ENCODE measurements at regions not wholly inside any gene's neighbourhood (a gene's known extent, or its start where the extent isn't known, plus 50 kb on each side); places are given as distances from the start of the nearest gene placed in this dataset.
A peak's percentile ranks its signal among the peaks of the same experiment; 100 is the strongest.

DNA sequence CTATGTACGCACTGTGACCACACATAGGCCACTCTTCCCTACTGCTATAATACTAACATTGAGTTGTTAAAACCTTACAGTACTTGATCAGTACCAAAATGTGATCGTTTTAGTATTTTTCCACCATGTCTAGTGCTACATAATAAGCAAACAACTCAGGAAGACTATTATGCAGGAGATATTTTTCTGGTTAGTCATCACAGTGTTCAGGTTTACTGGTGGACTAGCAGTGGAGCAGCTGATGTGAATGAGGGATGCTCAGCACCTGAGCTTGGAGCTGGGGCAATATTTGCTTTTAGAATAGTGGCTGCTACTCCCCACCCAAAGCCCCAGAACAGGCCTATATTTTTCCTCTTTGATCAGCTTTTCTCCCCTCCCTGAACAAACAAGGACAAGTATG lies 513.1 kb downstream of the KCNH5 start:
- POLR2A ChIA-PET (ENCODE audit: low non-redundant PET) = no interaction called here
- CTCF ChIA-PET = no interaction called here
- DNase-seq (ENCODE audit: low spot score) = no peak
- TF ChIP-seq, protein P1, sequence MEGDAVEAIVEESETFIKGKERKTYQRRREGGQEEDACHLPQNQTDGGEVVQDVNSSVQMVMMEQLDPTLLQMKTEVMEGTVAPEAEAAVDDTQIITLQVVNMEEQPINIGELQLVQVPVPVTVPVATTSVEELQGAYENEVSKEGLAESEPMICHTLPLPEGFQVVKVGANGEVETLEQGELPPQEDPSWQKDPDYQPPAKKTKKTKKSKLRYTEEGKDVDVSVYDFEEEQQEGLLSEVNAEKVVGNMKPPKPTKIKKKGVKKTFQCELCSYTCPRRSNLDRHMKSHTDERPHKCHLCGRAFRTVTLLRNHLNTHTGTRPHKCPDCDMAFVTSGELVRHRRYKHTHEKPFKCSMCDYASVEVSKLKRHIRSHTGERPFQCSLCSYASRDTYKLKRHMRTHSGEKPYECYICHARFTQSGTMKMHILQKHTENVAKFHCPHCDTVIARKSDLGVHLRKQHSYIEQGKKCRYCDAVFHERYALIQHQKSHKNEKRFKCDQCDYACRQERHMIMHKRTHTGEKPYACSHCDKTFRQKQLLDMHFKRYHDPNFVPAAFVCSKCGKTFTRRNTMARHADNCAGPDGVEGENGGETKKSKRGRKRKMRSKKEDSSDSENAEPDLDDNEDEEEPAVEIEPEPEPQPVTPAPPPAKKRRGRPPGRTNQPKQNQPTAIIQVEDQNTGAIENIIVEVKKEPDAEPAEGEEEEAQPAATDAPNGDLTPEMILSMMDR (conservative IDR thresholded peaks at IDR 0.05; ENCODE audit: low read depth) = no peak
- no peak overlapping the region for H3K27ac ChIP-seq

DNA sequence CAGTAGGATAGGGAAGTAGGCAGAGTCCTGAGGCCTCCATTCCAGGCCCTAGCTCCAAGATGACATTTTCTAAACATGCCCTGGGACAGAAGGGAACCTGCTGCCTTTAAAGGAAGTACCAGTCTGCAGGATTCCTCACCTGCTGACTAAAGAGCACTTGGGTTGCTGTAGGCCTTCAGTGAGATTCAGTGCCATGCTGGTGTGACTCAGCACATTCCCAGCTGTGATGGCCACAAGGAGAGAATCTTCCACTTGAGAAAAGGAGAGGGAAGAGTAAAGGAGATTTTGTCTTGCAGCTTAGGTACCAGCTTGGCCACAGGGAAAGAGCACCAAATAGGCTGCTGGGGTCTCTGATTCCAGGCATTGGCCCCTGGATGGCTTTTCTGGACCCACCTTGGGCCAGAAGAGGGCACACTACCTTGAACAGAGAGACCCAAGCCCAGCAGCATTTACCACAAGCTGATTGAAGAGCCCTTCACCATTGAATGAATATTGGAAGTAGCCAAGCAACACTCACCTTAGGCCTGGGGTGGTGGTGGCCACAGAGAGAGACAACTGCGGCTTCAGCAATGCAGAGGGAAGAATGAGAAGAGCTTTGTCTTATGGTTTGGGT lies 498.3 kb downstream of the KCNH5 start:
- ChIA-PET CTCF (no interaction called here), POLR2A (ENCODE audit: low non-redundant PET) (no interaction called here)
- TF ChIP-seq, protein P1 (conservative IDR thresholded peaks at IDR 0.05; ENCODE audit: low read depth) = no peak
- no peak overlapping the region for H3K27ac ChIP-seq
- no peak for DNase-seq (ENCODE audit: low spot score)

DNA sequence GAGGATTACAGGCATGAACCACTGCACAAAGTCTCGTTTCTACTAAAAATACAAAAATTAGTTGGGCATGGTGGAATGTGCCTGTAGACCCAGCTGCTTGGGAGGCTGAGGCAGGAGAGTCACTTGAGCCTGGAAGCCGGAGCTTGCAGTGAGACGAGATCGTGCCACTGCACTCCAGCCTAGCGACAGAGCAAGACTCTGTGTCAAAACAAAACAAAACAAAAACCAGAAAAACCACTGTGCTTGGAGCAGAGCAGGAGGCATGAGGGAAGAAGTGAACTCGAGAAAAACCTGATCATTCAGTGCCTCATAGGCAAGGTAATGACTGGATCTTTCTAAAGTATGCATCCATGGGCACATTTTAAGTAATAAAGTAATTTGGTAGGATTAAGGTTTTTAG lies 487.8 kb downstream of the KCNH5 start:
- ChIA-PET POLR2A (ENCODE audit: low non-redundant PET) (no interaction called here), CTCF (interaction anchor here (0.8 kb wide), 1 partner anchor 116 kb away, joined by 3 read pairs; no protein-coding TSS in a partner anchor)
- H3K27ac ChIP-seq = no peak overlapping the region
- TF ChIP-seq, protein P1 (conservative IDR thresholded peaks at IDR 0.05; ENCODE audit: low read depth) = no peak
- no peak for DNase-seq (ENCODE audit: low spot score)

DNA sequence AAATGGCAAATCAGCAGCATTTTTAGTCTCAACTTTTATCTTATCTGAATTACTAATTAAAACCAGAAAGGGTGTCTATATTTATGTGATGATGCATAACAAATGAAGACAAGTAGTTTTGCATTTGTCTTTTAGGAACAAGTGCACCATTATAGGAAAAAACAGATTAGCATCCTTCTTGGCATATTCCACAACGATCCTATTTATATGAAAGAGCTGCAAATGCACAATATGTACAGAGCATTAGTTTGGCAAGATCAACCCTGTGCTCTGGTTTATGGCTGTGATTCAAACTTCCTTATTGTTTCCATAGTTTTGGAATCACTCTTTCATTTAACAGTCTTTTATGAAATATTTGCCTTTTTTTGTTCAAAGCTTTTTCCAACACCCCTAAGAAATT lies 486.8 kb downstream of the KCNH5 start:
- TF ChIP-seq, protein P1 (conservative IDR thresholded peaks at IDR 0.05; ENCODE audit: low read depth) = no peak
- CTCF ChIA-PET = no interaction called here
- POLR2A ChIA-PET (ENCODE audit: low non-redundant PET) = no interaction called here
- H3K27ac ChIP-seq = no peak overlapping the region
- DNase-seq (ENCODE audit: low spot score) = no peak

DNA sequence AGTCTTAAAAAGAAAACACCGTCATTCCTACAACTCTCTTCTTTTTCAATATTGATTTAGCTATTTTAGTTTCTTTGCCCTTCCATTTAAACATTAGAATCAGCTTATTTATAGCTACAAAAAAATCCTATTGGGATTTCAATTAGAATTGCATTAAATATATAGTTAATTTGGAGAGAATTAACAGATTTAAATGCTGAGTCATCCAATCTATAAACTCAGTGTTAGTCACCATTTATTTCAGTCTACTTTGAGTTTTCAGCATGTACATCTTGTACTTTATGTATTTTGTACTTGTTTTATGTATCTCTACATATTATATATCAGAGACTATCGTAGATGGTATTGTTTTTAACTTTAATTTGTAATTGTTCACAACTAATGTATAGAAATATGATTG lies 460.0 kb downstream of the KCNH5 start:
- H3K27ac ChIP-seq = no peak overlapping the region
- DNase-seq (ENCODE audit: low spot score) = no peak
- CTCF ChIA-PET = no interaction called here
- TF ChIP-seq, protein P1 (conservative IDR thresholded peaks at IDR 0.05; ENCODE audit: low read depth) = no peak
- POLR2A ChIA-PET (ENCODE audit: low non-redundant PET) = no interaction called here

DNA sequence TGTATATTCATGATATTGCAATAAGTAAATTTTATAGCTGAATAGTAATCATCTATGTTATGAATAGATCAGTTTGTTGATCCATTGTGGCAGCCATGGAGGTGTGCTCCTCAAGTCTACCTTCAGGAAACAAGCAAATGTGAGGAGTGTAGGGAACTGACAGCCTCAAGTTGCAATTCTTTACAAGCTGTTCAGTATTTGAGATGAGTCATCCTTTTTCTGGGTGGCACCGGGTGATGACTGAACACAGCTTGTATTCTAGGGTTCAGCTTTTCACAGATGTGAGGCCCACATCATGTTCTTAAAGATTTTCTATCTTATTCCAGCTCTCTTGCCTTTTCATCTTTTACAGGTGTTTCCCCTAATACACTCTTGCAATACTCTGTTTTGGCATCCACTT lies 452.4 kb downstream of the KCNH5 start:
- CTCF ChIA-PET = interaction anchor here (0.7 kb wide), 1 partner anchor 845 kb away, joined by 4 read pairs; no protein-coding TSS in a partner anchor
- POLR2A ChIA-PET (ENCODE audit: low non-redundant PET) = no interaction called here
- DNase-seq (ENCODE audit: low spot score) = peak; percentile 6
- TF ChIP-seq, protein P1 (conservative IDR thresholded peaks at IDR 0.05; ENCODE audit: low read depth) = no peak
- H3K27ac ChIP-seq = no peak overlapping the region

Data from RWPE1 (cell line).